ENCODE measurements at regions not wholly inside any gene's neighbourhood (a gene's known extent, or its start where the extent isn't known, plus 50 kb on each side); places are given as distances from the start of the nearest gene placed in this dataset.
"Not testable (repeated sequence)": the region's sequence is repeated elsewhere in the genome, so short reads cannot be mapped to it uniquely, and the experiment has no call there.

DNA sequence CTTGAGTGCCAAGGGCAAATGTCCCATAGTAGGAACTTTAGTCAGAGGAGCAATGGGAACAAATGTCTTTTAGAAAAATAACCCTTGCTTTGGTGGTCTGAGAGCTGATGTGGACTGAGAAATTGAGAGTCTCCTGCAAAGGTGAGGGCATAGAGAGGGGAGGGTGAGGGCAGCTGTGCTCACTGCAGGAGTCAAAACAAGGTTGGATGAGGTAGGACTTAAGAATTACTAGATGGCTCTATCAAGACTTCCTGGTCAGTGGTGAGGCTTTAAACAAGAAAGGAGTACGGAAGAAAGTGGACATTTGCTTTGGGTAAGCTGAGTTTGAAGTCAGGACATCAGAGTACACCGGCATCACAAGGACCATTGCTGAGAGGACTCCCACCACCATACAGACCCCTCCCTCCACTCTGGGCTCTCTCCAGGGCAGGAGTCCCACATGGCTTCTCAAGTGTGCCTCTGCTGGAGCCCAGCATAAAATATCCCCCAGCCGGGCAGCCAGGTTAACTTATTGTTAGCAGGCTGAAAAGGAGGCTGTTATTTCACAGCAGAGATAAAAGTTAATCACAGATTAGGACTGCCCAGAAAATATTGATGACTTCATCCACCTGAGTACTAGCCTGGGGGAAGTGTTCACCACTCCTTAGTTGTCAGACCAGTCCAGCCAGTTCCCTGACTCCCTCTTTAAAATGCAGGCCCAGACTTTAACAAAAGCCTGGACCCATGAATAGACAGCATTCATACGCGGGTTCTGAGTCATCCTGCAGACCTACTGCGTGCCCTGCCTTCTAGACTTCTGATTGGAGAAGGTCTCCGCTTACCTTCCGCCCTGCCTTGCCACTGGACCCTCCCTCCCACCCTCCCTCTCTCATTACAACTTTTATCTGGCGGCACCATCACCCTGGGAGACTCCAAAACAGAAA lies 167.2 kb downstream of the BCL2L11 start:
- DNase-seq (ENCODE audit: low read depth, low spot score), result not testable (repeated sequence)

DNA sequence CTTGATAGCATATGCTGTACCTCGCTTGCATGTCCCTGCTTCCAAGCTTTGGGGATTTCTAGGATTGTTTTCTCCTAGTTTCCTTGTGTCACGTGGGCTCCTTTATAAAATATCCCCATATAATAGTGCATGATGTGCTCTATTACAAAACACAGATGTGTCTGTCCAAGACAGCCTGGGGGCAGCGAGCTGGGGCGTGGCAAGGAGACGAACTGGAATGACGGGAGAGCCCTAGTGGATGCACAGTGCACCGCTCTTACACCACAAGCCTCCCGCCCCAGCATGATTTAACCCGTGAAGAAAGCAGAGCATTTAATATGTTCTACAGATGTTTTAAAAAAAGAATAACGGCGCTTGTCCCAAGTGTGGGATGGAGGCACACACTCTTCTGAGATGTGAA lies 169.7 kb downstream of the BCL2L11 start:
- DNase-seq (ENCODE audit: low read depth, low spot score), result not testable (repeated sequence)

DNA sequence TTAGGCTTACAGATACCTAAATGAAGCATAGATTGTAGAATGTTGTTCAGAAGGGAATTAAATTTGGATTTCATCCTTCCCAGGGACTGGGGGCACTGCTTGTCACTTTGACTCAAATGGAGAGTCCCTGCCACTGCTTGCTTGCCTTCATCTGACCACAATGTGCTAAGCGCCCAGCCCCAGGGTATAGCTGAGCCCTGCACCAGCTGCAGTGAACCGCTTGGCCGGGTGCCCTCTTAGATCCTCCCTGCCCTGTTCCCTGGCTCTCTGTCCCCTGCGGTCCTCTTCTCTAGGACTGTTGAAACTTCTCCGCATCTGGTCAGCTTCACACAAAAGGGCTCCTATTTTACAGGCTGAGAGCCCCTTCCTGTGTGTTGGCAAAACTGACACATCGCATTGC lies 170.9 kb downstream of the BCL2L11 start:
- not testable (repeated sequence) for DNase-seq (ENCODE audit: low read depth, low spot score)

DNA sequence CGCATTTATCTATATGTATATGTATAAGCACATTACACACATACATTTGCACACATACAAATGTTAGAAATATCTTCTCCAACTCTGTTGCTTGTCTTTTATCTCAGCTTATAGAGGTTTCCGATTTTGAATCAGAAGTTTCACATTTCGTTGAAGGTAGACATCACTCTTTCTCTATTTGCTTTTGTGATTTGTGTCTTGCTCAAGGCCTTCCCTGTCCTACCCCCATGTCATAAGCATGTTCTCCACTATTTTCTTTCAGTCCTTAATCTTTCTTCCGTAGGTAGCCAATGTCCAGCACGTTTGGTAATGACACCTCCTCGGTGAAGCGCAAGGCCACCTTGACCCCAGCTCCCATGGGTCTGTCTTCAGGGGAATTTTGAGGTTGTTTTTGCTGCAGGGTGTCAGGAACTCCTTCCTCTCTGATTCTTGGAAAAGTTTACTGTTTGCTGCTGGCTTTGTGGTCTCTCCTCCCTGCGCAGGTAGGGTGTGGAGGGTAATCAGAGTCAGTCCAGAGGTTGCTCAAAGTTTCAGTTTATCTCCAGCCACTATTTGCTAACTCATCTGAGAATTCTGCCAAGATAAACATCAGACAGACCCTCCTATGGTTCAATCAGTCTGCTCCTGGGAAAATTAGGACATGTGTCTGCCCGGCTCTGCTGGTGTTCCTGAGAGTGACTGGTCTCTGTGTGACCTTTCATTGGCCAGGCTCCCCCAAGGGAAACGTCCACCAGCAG lies 171.7 kb downstream of the BCL2L11 start:
- DNase-seq (ENCODE audit: low read depth, low spot score), result not testable (repeated sequence)

DNA sequence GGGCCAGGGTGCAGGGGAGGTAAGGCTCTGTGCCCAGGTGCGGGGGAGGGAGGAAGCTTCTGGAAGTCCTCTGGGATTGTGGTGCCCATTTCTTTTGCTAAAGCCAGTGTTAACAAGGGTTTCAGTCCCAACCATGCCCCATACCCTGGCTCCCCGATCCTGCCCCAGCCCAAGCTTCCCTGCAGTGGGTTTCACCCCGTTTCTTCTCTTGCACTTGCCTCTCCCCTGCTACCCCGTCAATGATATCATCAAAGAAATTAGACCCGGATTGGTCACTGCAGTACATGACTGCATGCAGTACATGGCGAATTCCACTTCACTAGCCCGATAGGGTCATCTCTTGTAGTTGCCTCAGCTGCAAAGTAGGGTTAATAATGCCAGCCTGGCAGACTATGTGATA lies 174.0 kb downstream of the BCL2L11 start:
- not testable (repeated sequence) for DNase-seq (ENCODE audit: low read depth, low spot score)

DNA sequence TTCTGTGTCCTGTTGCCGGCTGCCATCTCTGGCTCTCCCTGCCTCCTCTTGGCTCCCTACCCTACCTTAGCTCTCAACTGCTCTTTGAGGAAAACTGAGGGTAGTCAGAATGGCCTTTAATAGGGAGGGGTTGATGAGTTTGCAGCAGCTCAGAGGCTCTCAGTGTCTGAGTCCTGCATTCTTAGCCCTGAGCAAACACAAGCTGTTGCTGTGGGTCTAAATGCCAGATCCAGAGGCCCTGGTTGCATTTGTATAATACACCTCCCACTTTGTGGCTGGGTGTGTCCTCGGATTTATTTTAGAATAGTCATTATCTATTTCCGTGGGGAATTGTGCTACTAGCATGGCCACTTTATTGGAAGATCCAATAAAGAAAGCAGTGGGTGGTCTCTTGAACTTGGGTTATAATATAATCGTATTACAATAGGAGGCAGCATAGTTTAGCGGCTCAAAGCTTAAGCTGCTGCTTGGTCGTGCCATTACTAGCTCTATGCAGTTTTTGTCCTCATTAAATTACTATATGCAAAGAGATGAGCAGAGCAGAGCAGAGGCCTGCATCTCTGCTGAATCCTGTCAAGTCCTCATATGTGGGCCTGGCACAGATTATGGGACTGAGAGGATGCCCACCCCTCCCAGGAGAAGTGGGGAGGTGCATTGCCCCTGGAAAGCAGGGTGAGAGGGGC lies 175.5 kb downstream of the BCL2L11 start:
- not testable (repeated sequence) for DNase-seq (ENCODE audit: low read depth, low spot score)

DNA sequence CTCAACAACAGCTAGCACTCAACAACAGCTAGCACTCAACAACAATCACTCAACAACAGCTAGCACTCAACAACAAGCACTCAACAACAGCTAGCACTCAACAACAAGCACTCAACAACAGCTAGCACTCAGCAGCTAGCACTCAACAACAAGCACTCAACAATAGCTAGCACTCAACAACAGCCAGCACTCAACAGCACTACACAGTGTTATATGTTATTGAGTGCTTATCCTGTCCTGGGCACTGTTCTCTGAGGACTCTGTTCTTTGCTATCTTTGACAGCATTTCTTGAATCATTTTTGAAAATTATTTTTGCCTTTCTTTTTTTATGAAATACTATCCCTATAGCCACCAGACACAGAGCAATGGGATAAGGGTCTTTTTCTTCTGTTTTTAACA lies 176.4 kb downstream of the BCL2L11 start:
- not testable (repeated sequence) for DNase-seq (ENCODE audit: low read depth, low spot score)

DNA sequence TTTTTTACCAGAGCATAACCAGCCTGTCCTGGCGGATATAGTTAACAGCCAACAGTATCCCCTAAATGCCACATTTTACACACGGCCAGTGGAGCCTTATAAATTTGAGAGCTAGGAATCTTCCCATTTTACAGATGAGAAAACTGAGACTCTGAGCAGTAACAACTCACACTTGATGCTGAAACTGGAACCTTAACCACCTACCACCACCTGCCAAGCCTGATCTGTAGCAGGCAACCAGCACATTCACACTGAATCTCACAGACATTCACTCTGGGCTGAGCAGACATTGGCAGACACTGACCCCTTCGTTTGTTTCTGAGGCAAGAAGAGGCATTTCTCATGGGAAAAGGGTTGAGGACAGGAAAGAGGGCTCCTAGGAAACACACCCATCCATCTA lies 178.2 kb downstream of the BCL2L11 start:
- DNase-seq (ENCODE audit: low read depth, low spot score), result not testable (repeated sequence)

DNA sequence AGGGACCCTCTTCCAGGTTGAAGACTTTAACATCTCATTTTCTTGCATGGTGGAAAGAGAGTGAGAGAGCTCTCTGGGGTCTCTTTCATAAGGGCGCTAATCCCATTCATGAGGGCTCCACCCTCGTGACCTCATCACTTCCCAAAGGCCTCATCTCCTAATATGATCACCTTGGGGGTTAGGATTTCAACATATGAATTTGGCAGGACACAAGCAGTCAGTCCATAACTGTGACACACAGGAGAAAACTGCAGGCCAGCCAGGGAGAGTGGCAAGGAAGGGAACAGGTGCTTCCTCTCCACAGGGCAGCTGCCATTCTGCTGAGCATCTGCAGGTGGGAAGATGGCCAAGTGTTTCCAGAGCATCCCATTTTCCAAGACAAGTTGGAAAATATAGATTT lies 178.9 kb downstream of the BCL2L11 start:
- not testable (repeated sequence) for DNase-seq (ENCODE audit: low read depth, low spot score)

DNA sequence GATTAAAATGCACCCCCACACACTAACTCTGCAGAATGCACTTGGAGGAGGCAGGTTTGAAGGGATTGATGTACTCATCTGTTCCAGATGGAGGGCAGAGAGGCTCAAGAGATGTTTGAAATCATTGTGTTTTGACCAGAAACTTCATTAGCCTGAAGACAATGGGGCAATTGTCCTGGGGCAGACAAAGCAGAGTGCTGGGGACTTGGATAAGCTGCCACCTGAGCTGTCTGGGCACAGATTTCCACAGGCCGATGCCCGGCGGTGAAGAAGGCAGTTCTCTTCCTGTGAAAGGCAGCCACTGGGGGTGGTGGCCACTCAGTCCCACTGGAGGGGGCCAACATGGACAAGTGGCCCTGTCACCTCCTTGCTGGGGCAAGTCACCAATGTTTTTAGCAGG lies 181.0 kb downstream of the BCL2L11 start:
- not testable (repeated sequence) for DNase-seq (ENCODE audit: low read depth, low spot score)

DNA sequence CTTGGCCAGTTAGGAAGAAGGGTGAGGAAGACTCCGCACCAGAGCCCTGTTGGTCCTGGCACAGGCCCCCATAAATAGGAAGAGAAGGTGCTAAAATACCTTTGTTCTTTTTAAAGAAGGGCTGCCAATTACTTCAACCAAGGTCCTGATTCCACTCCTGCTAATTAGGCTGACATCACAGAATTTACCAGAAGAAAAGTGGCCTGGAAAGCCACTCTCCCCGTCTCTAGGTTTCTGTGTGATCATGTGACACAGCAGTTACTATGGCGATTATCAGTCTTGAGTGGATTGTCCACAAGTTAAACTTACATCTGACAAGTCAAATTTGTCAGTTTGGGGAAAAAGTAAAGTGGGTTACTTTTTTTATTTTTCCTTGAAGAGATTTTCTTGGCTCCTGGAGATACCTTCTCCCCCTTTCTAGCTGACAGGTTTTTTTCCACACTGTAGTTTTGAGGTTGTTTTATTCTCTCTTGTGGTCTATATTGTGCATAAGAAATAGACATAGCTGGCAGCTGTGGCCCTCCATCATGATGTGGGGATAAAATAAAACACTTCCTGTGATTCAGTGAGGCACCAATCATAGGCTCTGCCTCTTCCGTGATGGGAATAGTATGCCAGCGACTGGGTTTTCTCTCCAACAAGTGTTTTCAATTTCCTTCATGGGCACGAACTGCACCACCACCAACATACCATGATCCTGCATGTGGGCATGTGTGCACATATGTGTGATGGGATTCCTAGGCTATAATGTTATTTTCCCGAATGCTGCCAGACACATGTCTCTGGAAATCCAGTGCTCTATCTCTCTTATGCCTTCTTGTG lies 181.9 kb downstream of the BCL2L11 start:
- not testable (repeated sequence) for DNase-seq (ENCODE audit: low read depth, low spot score)

DNA sequence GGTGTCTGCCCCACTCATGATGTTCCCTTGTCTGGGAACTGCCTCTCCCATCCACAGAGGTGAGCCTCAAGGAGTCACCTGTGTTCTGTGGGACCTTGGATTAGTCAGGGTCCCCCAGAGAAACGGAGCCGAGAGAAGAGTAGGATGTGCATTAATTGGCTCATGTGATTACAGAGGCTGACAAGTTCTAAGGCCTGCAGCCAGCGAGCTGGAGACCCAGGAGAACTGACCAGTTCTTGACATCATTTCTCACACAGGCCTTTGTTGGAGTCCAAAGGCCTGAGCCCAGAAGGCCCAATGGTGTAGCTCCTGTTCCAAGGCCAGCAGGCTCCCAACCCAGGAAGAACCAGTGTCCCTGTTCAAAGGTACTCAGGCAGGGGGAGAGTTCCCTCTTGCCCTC lies 186.6 kb downstream of the BCL2L11 start:
- DNase-seq (ENCODE audit: low read depth, low spot score), result not testable (repeated sequence)

DNA sequence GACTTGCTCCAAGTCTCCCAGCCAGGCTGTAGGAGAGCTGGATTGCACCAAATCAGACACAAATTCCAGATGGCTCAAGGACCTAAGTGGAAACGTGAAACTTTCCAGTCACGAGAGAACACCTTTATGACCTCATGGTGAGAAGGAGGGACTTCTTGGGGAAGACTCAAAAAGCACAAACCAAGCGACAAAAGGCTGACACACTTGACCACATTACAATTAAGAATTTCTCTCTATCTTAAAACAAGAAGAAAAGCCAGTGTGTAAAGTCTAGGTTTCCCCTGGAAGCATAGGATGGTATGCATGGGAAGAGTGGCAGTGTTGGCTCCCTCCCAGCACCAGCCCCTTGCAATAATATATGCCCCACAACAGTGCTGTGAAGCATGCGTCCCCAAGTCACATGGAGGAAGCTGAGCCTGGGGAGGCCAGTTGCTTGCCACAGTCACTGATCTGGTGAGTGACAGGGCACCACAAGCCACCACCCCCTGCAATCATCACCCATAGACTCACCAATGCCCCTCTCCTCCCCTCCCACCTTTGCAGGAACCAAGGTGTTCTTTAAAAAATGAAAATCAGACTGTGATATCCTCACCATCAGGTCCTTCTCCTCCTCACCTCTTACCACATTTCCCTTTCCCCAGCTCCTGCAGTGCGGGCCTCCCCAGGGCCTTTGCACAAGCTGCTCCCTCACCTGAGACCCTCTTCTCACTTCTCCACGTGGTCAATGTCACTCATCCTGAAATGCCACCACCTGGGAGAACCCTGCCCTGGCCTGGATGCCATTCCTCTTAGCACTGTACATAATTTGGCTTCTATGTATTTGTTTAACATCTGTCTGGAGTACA lies 188.7 kb downstream of the BCL2L11 start:
- DNase-seq (ENCODE audit: low read depth, low spot score), result not testable (repeated sequence)

DNA sequence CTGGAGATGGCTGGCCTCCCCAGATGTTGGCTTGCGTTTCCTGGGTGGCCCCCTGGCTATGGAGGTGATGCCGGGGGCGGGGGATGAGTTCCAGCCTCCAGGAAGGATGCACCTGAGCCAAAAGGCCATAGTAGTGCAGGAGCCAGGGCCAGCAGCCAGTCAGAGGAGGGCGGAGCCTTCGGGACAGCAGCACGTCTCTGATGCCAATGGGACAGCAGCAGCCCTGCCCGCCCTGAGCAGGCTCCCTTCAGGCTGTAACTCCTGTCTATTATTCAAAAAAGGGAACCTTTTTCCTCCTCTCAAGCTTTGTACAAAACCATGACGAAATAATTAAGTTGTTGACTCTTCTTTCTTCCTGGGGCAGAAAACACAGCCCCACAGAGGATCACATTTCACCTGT lies 189.7 kb downstream of the BCL2L11 start:
- not testable (repeated sequence) for DNase-seq (ENCODE audit: low read depth, low spot score)

DNA sequence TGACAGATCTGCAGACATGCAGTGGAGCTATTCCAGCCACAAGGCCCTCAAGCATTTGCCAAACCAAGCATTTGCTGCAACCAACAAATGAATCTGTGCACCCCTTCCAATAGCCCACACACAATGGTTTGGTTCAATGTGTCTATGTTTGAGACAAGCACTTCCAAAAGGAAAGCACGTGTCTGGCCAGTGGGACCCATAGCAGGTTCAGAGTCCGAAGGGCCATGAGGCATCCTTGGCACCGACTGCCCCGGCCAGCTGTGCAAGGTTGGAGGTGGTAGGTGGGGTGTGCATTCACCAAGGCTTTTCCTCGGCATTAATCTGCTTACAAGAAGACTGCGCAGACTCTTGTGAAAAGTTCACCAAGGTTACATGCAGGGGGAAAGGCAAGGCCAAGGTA lies 190.9 kb downstream of the BCL2L11 start:
- not testable (repeated sequence) for DNase-seq (ENCODE audit: low read depth, low spot score)

DNA sequence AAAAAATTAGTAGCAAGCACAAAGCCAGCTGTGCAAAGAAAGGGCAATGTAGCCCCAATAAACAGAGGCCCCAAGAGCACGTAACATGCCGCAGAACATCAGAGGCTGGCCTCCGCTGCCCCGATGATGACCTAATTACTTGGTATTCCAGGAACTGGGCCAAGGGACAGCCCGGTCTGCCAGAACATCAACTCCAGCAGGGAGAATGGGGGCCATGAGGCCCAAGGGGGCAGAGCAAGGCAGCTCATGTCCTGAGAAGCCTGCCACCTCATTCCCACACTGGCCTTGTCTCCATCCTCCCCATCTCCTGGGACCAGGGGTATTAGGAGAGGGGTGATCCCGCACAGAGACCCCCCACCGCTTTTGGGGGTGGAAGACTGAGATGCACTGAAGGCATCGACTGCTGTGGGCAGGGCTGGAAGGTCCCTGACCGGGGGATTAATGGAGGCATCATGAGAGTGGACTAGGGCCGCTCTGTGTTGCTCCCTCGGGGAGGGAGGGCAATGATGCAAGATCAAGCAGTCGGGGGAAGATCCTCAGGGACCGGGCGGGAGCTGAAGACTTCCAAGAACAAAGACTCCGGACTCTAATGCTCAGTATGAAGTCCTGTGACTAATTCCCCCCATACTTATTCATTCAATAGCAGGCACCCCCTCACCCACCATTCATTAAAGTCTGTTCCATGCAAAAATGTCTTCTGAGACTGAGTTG lies 192.3 kb downstream of the BCL2L11 start:
- peak; percentile 41 for DNase-seq (ENCODE audit: low read depth, low spot score)

DNA sequence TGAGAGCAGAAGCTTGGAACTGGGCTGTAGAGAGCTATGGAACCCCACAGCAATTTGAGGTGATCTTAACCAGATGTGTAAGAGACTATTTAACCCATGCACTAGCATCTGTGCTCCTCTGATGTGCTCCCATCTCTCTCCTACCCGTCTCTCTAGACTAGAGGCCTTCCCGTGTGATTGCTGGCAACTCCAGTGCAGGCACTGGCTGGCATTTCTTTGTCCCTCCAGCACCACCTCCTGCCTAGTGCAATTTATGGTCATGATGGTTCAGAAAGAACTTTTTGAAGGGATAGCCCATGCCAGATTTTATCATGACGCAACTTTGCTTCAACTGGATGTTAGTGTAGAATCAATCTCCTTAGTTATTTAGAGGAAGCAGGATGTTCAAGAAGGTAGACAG lies 193.0 kb downstream of the BCL2L11 start:
- DNase-seq (ENCODE audit: low read depth, low spot score), result not testable (repeated sequence)

DNA sequence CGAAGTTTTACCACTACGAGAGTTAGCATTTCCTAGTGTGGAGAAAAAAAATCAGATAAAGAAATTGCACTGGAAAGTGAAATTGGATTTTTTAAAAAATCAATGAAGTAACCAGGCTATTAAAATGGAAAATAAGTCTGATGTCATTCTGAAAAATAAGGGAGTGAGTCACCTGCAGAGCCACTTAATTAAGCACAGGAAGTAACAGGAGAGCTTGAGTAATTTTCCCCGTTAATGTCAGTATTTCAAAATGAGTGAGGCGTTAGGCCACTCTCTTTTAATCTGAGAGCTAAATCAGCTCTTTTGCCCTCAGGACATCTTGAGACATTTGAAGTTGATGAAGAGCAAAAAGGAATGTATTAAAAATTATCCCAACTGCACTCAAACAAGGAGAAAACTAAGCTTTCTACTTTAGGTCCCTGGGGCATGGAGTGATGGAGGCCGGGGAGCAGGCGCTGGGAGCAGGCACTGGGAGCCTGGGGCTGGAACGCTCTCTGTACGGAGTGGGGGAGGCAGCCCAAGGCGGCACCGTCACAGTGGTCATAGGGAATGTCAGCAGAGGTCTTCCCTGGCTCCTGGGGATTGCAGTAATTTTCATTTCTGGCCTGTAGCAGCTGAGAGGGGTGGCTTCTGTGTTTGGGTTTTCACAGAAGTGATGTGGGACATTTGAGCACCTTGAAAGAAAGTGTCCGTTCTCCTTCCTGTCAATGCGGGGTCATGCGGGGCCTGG lies 194.6 kb downstream of the BCL2L11 start:
- DNase-seq (ENCODE audit: low read depth, low spot score), result not testable (repeated sequence)

DNA sequence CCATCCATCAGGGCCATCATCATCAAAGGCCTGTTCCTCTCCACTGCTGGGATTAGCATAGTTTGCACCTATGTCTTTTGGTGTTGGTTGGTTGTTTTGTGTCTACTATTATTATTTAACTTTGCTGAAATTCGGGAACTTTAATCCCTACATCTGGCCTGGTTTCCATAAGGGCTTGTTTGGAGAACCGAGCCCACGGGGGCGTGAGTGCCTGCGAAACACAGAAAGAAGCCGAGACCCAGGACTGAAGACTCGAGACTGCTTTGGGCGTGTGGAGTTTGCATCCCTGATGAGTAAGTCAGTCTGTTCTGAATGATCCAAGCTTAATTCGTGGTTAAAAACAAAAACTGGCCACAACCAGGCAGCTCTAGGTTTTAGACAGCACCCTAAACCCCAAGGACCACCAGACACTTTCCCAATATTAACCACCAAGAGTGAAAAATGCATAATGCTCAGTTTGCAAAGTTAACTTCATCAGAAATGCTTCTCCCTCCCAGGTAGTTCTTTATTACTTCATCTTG lies 195.6 kb downstream of the BCL2L11 start:
- DNase-seq (ENCODE audit: low read depth, low spot score), result not testable (repeated sequence)

All from smooth muscle cell of the brain vasculature (primary cell).